Activated CD4-positive, alpha-beta memory T cell treated with anti-CD3 and anti-CD28 coated beads for 36 hours (primary cell): ENCODE measurements at regions not wholly inside any gene's neighbourhood (a gene's known extent, or its start where the extent isn't known, plus 50 kb on each side); places are given as distances from the start of the nearest gene placed in this dataset.

ENCODE experiments used
- CTCF ChIA-PET: fragments of 350-600 bp; sonication (Branson Sonifier 250); formaldehyde crosslinking; loops from one replicate; lab custom pipeline; 2021; ENCODE audit warnings: antibody characterized with exemption, inconsistent platforms; lab: Charles Lee
- POLR2A ChIA-PET: fragments of 350-600 bp; sonication (Branson Sonifier 250); formaldehyde crosslinking; loops from one replicate; lab custom pipeline; 2021; ENCODE audit warnings: antibody characterized with exemption; lab: Charles Lee
- DNase-seq: peaks from one replicate; pipeline ENCODE4 v3.0.0-alpha.2; 2020
- H3K27ac Mint-ChIP-seq: one replicate; pipeline ENCODE4 v1.8.0; 2021; ENCODE audit warnings: mixed read lengths
- H3K27me3 Mint-ChIP-seq: one replicate; pipeline ENCODE4 v1.8.0; 2021; ENCODE audit warnings: mixed read lengths
- H3K36me3 Mint-ChIP-seq: one replicate; pipeline ENCODE4 v1.8.0; 2021; ENCODE audit warnings: mixed read lengths
- H3K4me1 Mint-ChIP-seq: one replicate; pipeline ENCODE4 v1.8.0; 2021; ENCODE audit warnings: low read depth, mixed read lengths
- H3K4me3 Mint-ChIP-seq: one replicate; pipeline ENCODE4 v1.8.0; 2021; ENCODE audit warnings: mild to moderate bottlenecking, mixed read lengths
- H3K9me3 Mint-ChIP-seq: one replicate; pipeline ENCODE4 v1.8.0; 2021; ENCODE audit warnings: mixed read lengths
- intact Hi-C: fragments of 100-400 bp; cut with micrococcal nuclease; formaldehyde crosslinking; loops from one replicate; pipeline ENCODE4 v1.15.1; 2023

- CTCF ChIA-PET: interaction anchor here (2.3 kb wide), 1 partner anchor 16 kb away, joined by 5 read pairs; no protein-coding TSS in a partner anchor
- H3K27me3 Mint-ChIP-seq: no peaks in the 10 kb centered on the region
- no peaks in the 10 kb centered on the region for H3K36me3 Mint-ChIP-seq
- H3K27ac Mint-ChIP-seq: peak overlapping the region; percentile 80
- H3K4me3 Mint-ChIP-seq: peak overlapping the region; percentile 41
- H3K9me3 Mint-ChIP-seq: no peaks in the 10 kb centered on the region
- POLR2A ChIA-PET: interaction anchor here (2.2 to 2.5 kb wide), 2 partner anchors 10 to 14 kb away, joined by 14 to 16 read pairs; no protein-coding TSS in a partner anchor
- peaks cover 50% of the 10 kb centered on the region for H3K4me1 Mint-ChIP-seq
- intact Hi-C loops: loop anchor here (1.0 to 5.0 kb wide), 5 partner anchors 10 to 302 kb away; partner anchors contain the start of gene BCOR
- DNase-seq: peak; percentile 88
Measured at GRCh38 chrX:39869846-39870601, 227.7 kb downstream of the BCOR start.

- Mint-ChIP-seq H3K36me3 (no peaks in the 10 kb centered on the region), H3K4me1 (peaks cover 56% of the 10 kb centered on the region), H3K27ac (peak overlapping the region; percentile 23), H3K4me3 (no peak overlapping the region), H3K27me3 (no peaks in the 10 kb centered on the region), H3K9me3 (no peaks in the 10 kb centered on the region)
- CTCF ChIA-PET: interaction anchor here (2.3 kb wide), 1 partner anchor 17 kb away, joined by 5 read pairs; no protein-coding TSS in a partner anchor
- POLR2A ChIA-PET: interaction anchor here (2.5 kb wide), 1 partner anchor 11 kb away, joined by 16 read pairs; no protein-coding TSS in a partner anchor
- intact Hi-C loops: loop anchor here (5.0 kb wide), 3 partner anchors 54 to 301 kb away; partner anchors contain the start of gene BCOR
- DNase-seq: no peak
Measured at GRCh38 chrX:39871648-39872047, 226.1 kb downstream of the BCOR start.

- no peaks in the 10 kb centered on the region for H3K9me3 Mint-ChIP-seq
- intact Hi-C loops: loop anchor here (5.0 kb wide), 3 partner anchors 56 to 299 kb away; partner anchors contain the start of gene BCOR
- DNase-seq: no peak
- ChIA-PET CTCF (interaction anchor here (1.7 kb wide), 1 partner anchor 14 kb away, joined by 6 read pairs; no protein-coding TSS in a partner anchor), POLR2A (interaction anchor here (1.8 to 2.7 kb wide), 2 partner anchors 13 to 18 kb away, joined by 14 to 22 read pairs; no protein-coding TSS in a partner anchor)
- peaks cover 58% of the 10 kb centered on the region for H3K4me1 Mint-ChIP-seq
- no peaks in the 10 kb centered on the region for H3K27me3 Mint-ChIP-seq
- H3K4me3 Mint-ChIP-seq: peak overlapping the region; percentile 37
- no peaks in the 10 kb centered on the region for H3K36me3 Mint-ChIP-seq
- H3K27ac Mint-ChIP-seq: peak overlapping the region; percentile 39
Measured at GRCh38 chrX:39873117-39873516, 224.6 kb downstream of the BCOR start.

GRCh38 chrX:39874202-39874816 is 223.4 kb downstream of the BCOR start:
- DNase-seq: peak; percentile 88
- no peaks in the 10 kb centered on the region for H3K36me3 Mint-ChIP-seq
- intact Hi-C loops: loop anchor here (1.0 to 5.0 kb wide), 6 partner anchors 9 to 298 kb away; partner anchors contain the start of gene BCOR
- H3K27me3 Mint-ChIP-seq: peaks cover 4% of the 10 kb centered on the region
- H3K9me3 Mint-ChIP-seq: no peaks in the 10 kb centered on the region
- CTCF ChIA-PET: interaction anchor here (0.6 to 1.7 kb wide), 3 partner anchors 14 to 19 kb away, joined by 3 to 6 read pairs (median 4); no protein-coding TSS in a partner anchor
- H3K4me1 Mint-ChIP-seq: peaks cover 51% of the 10 kb centered on the region
- POLR2A ChIA-PET: interaction anchor here (0.7 to 2.7 kb wide), 6 partner anchors 10 to 612 kb away, joined by 3 to 22 read pairs (median 8); no protein-coding TSS in a partner anchor
- H3K4me3 Mint-ChIP-seq: no peak overlapping the region
- peak overlapping the region; percentile 93 for H3K27ac Mint-ChIP-seq

- H3K27me3 Mint-ChIP-seq: peaks cover 4% of the 10 kb centered on the region
- no peak overlapping the region for H3K27ac Mint-ChIP-seq
- ChIA-PET CTCF (no interaction called here), POLR2A (no interaction called here)
- no peaks in the 10 kb centered on the region for H3K36me3 Mint-ChIP-seq
- DNase-seq: no peak
- H3K4me1 Mint-ChIP-seq: peaks cover 37% of the 10 kb centered on the region
- intact Hi-C loops: loop anchor here (1.0 kb wide), 1 partner anchor 26 kb away; no protein-coding TSS in a partner anchor
- no peak overlapping the region for H3K4me3 Mint-ChIP-seq
- no peaks in the 10 kb centered on the region for H3K9me3 Mint-ChIP-seq
Measured at GRCh38 chrX:39875834-39876628, 221.7 kb downstream of the BCOR start.

DNA sequence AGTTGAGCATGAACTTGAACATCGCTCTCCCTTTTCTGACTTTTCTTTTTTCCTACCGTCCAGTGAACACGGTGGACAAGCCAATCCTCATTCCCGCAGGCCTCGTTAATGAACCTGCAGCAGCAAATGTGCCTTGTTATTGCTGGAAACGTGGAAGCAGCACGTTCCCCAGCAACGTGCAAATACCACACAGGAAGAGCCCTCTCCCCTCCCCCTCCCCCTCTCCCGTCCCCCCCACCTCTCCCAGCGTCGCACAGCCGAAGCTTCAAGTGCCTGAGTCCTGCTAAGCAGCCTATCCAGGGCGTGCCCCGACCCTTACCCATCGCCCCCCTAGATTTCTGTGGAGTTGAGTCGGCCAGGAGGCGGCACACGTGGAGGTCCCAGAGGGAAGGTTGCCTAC is 219.9 kb downstream of the BCOR start:
- H3K27me3 Mint-ChIP-seq: peaks cover 4% of the 10 kb centered on the region

GRCh38 chrX:39883666-39884065 is 214.1 kb downstream of the BCOR start:
- DNase-seq: peak; percentile 72
- no peak overlapping the region for H3K4me3 Mint-ChIP-seq
- H3K27ac Mint-ChIP-seq: peak overlapping the region; percentile 71
- intact Hi-C loops: loop anchor here (1.0 to 2.0 kb wide), 5 partner anchors 9 to 69 kb away; no protein-coding TSS in a partner anchor
- peaks cover 14% of the 10 kb centered on the region for H3K9me3 Mint-ChIP-seq
- peaks cover 8% of the 10 kb centered on the region for H3K36me3 Mint-ChIP-seq
- ChIA-PET CTCF (interaction anchor here (0.8 to 1.4 kb wide), 2 partner anchors 18 to 287 kb away, joined by 3 read pairs; no protein-coding TSS in a partner anchor), POLR2A (interaction anchor here (1.1 to 1.8 kb wide), 6 partner anchors 9 to 293 kb away, joined by 3 to 15 read pairs (median 7); no protein-coding TSS in a partner anchor)
- H3K4me1 Mint-ChIP-seq: peaks cover 21% of the 10 kb centered on the region
- H3K27me3 Mint-ChIP-seq: peaks cover under 1% of the 10 kb centered on the region

More for the DNA sequence above, 219.9 kb downstream of the BCOR start:
- no peak overlapping the region for H3K27ac Mint-ChIP-seq
- H3K4me1 Mint-ChIP-seq: peaks cover 23% of the 10 kb centered on the region
- no peak overlapping the region for H3K4me3 Mint-ChIP-seq
- peaks cover 9% of the 10 kb centered on the region for H3K9me3 Mint-ChIP-seq
- CTCF ChIA-PET: no interaction called here
- DNase-seq: no peak
- intact Hi-C loops: no loop called here
- peaks cover 5% of the 10 kb centered on the region for H3K36me3 Mint-ChIP-seq
- POLR2A ChIA-PET: no interaction called here

DNA sequence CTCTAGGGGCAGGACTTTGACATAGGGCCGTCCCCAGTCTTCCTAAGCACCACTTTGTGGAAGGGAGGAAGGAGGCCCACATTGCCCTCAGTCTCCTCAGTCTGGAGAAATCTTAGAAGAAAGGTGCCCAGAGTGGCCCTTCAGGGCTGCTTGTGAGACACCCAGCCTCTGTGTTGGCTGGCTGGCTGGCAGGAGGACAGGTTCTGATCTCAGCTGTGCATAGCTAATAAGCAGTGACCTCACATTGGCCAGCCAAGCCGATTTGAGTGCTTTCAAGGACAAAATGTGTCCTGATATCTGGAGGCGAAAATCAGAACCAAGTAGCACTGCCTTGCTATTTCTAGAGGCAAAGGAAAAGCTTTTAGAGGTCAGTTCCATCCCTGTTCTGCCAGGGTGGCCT is 211.5 kb downstream of the BCOR start:
- peaks cover 28% of the 10 kb centered on the region for H3K4me1 Mint-ChIP-seq
- H3K9me3 Mint-ChIP-seq: peaks cover 14% of the 10 kb centered on the region
- H3K36me3 Mint-ChIP-seq: peaks cover 8% of the 10 kb centered on the region
- ChIA-PET POLR2A (no interaction called here), CTCF (no interaction called here)
- intact Hi-C loops: no loop called here
- no peak overlapping the region for H3K27ac Mint-ChIP-seq
- no peak for DNase-seq
- no peaks in the 10 kb centered on the region for H3K27me3 Mint-ChIP-seq
- no peak overlapping the region for H3K4me3 Mint-ChIP-seq

- no peak overlapping the region for H3K27ac Mint-ChIP-seq
- no peaks in the 10 kb centered on the region for H3K27me3 Mint-ChIP-seq
- H3K36me3 Mint-ChIP-seq: no peaks in the 10 kb centered on the region
- POLR2A ChIA-PET: no interaction called here
- no peak overlapping the region for H3K4me3 Mint-ChIP-seq
- H3K9me3 Mint-ChIP-seq: no peaks in the 10 kb centered on the region
- H3K4me1 Mint-ChIP-seq: peaks cover 29% of the 10 kb centered on the region
- CTCF ChIA-PET: interaction anchor here (0.6 to 0.8 kb wide), 2 partner anchors 15 to 158 kb away, joined by 3 read pairs; no protein-coding TSS in a partner anchor
- DNase-seq: no peak
- intact Hi-C loops: no loop called here
Measured at GRCh38 chrX:39888730-39889129, 209.0 kb downstream of the BCOR start.

GRCh38 chrX:39889704-39890103 is 208.1 kb downstream of the BCOR start:
- ChIA-PET CTCF (no interaction called here), POLR2A (no interaction called here)
- intact Hi-C loops: no loop called here
- Mint-ChIP-seq H3K4me1 (peaks cover 21% of the 10 kb centered on the region), H3K27ac (no peak overlapping the region), H3K27me3 (no peaks in the 10 kb centered on the region), H3K9me3 (no peaks in the 10 kb centered on the region), H3K4me3 (no peak overlapping the region), H3K36me3 (no peaks in the 10 kb centered on the region)
- no peak for DNase-seq

- Mint-ChIP-seq H3K36me3 (no peaks in the 10 kb centered on the region), H3K4me1 (peaks cover 19% of the 10 kb centered on the region), H3K27me3 (no peaks in the 10 kb centered on the region), H3K27ac (no peak overlapping the region), H3K4me3 (no peak overlapping the region), H3K9me3 (no peaks in the 10 kb centered on the region)
- CTCF ChIA-PET: no interaction called here
- POLR2A ChIA-PET: no interaction called here
- no peak for DNase-seq
- intact Hi-C loops: no loop called here
Measured at GRCh38 chrX:39890807-39891206, 207.0 kb downstream of the BCOR start.
